Panc1 (cell line): ENCODE measurements at regions not wholly inside any gene's neighbourhood (a gene's known extent, or its start where the extent isn't known, plus 50 kb on each side); places are given as distances from the start of the nearest gene placed in this dataset.

Source experiments
- ATAC-seq: fragments of 200-7000 bp; cut with Tn5 transposase; 2 replicates; pipeline ENCODE4 v1.9.1; 2020; ENCODE audit warnings: mild to moderate bottlenecking, moderate library complexity
- BruUV-seq: library from RNA; stranded (reverse); fragments of 400-500 nt; replicated peaks from 2 replicates; lab custom pipeline; 2021; lab: Mats Ljungman, UMichigan
- CTCF ChIA-PET: fragments of 300-600 bp; sonication (Branson Sonifier 250); formaldehyde crosslinking; loops from one replicate; lab custom pipeline; 2022; ENCODE audit warnings: antibody characterized with exemption; lab: Charles Lee
- POLR2A ChIA-PET: fragments of 300-600 bp; sonication (Branson Sonifier 250); formaldehyde crosslinking; loops from one replicate; lab custom pipeline; 2022; ENCODE audit warnings: antibody characterized with exemption; lab: Charles Lee
- DNase-seq: peaks from one replicate; pipeline ENCODE4 v3.0.0-alpha.2; 2010; ENCODE audit warnings: low read depth, low spot score
- H3K27ac ChIP-seq: 2 replicates; pipeline ENCODE4 v1.5.1; 2011; ENCODE audit warnings: mild to moderate bottlenecking, low read length, inconsistent platforms
- H3K27me3 ChIP-seq: fragments of 200-500 bp; sonication (Bioruptor generic); 2 replicates; pipeline ENCODE4 v1.6.0; 2014; ENCODE audit warnings: low read length, inconsistent platforms; ENCODE audit not compliant: control insufficient read depth, insufficient read depth
- H3K36me3 ChIP-seq: fragments of 200-500 bp; sonication (Bioruptor generic); 2 replicates; pipeline ENCODE4 v1.5.1; 2014; ENCODE audit warnings: inconsistent platforms, mild to moderate bottlenecking, low read length, moderate library complexity; ENCODE audit not compliant: control insufficient read depth, insufficient read depth
- H3K4me1 ChIP-seq: 2 replicates; pipeline ENCODE4 v1.5.1; 2011; ENCODE audit warnings: inconsistent platforms, mild to moderate bottlenecking, low read length, moderate library complexity; ENCODE audit not compliant: control insufficient read depth, insufficient read depth
- H3K4me3 ChIP-seq, 2 experiments: 2 replicates each; pipeline ENCODE4 v1.5.1; 2011 to 2012; ENCODE audit warnings: low read depth in 2 of 2, low read length in 2 of 2, mild to moderate bottlenecking in 2 of 2, inconsistent platforms in 1 of 2, moderate library complexity in 1 of 2
- H3K9me3 ChIP-seq: fragments of 200-500 bp; sonication (Bioruptor generic); 2 replicates; pipeline ENCODE4 v1.5.1; 2014; ENCODE audit warnings: low read depth, mild to moderate bottlenecking, inconsistent platforms, low read length, moderate library complexity; ENCODE audit not compliant: control insufficient read depth, insufficient read depth
- CTCF ChIP-seq: fragments of 450-650 bp; IDR thresholded peaks from 2 replicates; pipeline ENCODE4 v1.5.1; 2017; ENCODE audit warnings: mild to moderate bottlenecking
- POLR2AphosphoS5 ChIP-seq: IDR thresholded peaks from 2 replicates; pipeline ENCODE4 v1.6.1; 2012; ENCODE audit warnings: mild to moderate bottlenecking, low read depth, low read length, moderate library complexity
- SIN3A ChIP-seq: IDR thresholded peaks from 2 replicates; pipeline ENCODE4 v1.6.1; 2012; ENCODE audit warnings: low read depth, mild to moderate bottlenecking, low read length, moderate library complexity, borderline replicate concordance; ENCODE audit not compliant: insufficient read depth
- TCF7L2 ChIP-seq: IDR thresholded peaks from 2 replicates; pipeline ENCODE4 v1.6.1; 2011; ENCODE audit warnings: mild to moderate bottlenecking, low read depth, low read length, inconsistent platforms
- in situ Hi-C: cut with HindIII; loops from 2 replicates; pipeline ENCODE4 v1.10.0; 2016; ENCODE audit warnings: low sequenced_read_pairs, low pct_unique_long_range_greater_than_20kb
- intact Hi-C: fragments of 100-400 bp; cut with micrococcal nuclease; formaldehyde crosslinking; loops from one replicate; pipeline ENCODE4 v1.10.0; 2022; ENCODE audit not compliant: unreplicated experiment
- TF ChIP-seq, protein P1 (sequence below), 2 experiments: IDR thresholded peaks; 2 replicates each; pipeline ENCODE4 v1.6.1; 2011 to 2012; ENCODE audit warnings: low read depth in 2 of 2, control low read depth in 1 of 2, low read length in 1 of 2, mild to moderate bottlenecking in 1 of 2, moderate library complexity in 1 of 2; ENCODE audit not compliant: insufficient read depth in 1 of 2

DNA sequence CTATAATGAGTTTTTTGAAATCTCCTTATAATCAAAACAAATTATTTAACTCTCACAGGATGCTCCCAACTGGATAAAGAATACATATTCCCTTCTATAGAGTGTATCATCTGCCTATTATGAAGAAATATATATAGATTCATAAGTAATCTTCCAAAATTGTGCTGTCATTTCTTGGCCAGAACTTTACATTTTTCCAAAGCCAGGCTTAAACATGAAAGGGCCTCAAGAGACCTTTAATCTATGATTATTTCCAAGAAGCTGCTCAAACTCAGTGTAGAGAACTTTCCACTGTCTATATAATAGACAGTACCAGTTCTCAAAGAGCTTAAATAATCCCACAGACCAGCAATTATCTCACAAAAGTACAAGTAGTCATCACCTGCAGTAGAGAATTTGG is 211.0 kb downstream of the AKAIN1 start:
- H3K9me3 ChIP-seq: no peaks in the 10 kb centered on the region
- no peak overlapping the region for H3K27ac ChIP-seq
- H3K4me1 ChIP-seq: no peaks in the 10 kb centered on the region
- ATAC-seq: no peak
- no peak for DNase-seq
- TF ChIP-seq, protein P1, sequence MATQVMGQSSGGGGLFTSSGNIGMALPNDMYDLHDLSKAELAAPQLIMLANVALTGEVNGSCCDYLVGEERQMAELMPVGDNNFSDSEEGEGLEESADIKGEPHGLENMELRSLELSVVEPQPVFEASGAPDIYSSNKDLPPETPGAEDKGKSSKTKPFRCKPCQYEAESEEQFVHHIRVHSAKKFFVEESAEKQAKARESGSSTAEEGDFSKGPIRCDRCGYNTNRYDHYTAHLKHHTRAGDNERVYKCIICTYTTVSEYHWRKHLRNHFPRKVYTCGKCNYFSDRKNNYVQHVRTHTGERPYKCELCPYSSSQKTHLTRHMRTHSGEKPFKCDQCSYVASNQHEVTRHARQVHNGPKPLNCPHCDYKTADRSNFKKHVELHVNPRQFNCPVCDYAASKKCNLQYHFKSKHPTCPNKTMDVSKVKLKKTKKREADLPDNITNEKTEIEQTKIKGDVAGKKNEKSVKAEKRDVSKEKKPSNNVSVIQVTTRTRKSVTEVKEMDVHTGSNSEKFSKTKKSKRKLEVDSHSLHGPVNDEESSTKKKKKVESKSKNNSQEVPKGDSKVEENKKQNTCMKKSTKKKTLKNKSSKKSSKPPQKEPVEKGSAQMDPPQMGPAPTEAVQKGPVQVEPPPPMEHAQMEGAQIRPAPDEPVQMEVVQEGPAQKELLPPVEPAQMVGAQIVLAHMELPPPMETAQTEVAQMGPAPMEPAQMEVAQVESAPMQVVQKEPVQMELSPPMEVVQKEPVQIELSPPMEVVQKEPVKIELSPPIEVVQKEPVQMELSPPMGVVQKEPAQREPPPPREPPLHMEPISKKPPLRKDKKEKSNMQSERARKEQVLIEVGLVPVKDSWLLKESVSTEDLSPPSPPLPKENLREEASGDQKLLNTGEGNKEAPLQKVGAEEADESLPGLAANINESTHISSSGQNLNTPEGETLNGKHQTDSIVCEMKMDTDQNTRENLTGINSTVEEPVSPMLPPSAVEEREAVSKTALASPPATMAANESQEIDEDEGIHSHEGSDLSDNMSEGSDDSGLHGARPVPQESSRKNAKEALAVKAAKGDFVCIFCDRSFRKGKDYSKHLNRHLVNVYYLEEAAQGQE (IDR thresholded peaks at IDR 0.05; ENCODE audit: insufficient read depth in 1 of 2, low read depth in 2 of 2, low read length in 1 of 2): no peak
- TF ChIP-seq CTCF: no peak
- H3K4me3 ChIP-seq: no peak overlapping the region
- intact Hi-C loops: no loop called here
- ChIA-PET POLR2A (no interaction called here), CTCF (no interaction called here)
- H3K36me3 ChIP-seq: no peaks in the 10 kb centered on the region
- no peaks in the 10 kb centered on the region for H3K27me3 ChIP-seq
- no TSS peak for BruUV-seq
- in situ Hi-C loops: no loop called here

GRCh38 chr18:4961121-4961909 is 235.7 kb downstream of the AKAIN1 start:
- no TSS peak for BruUV-seq
- DNase-seq: no peak
- Histone ChIP-seq H3K4me1 (no peaks in the 10 kb centered on the region), H3K4me3 (no peak overlapping the region), H3K27me3 (no peaks in the 10 kb centered on the region), H3K36me3 (no peaks in the 10 kb centered on the region), H3K27ac (no peak overlapping the region), H3K9me3 (no peaks in the 10 kb centered on the region)
- ATAC-seq: no peak
- ChIA-PET POLR2A (no interaction called here), CTCF (no interaction called here)
- no peak for TF ChIP-seq TCF7L2
- no peak for TF ChIP-seq POLR2AphosphoS5
- TF ChIP-seq SIN3A: no peak
- no peak for TF ChIP-seq CTCF
- TF ChIP-seq, protein P1 (IDR thresholded peaks at IDR 0.05; ENCODE audit: insufficient read depth in 1 of 2, low read depth in 2 of 2, low read length in 1 of 2): no peak
- in situ Hi-C loops: no loop called here
- intact Hi-C loops: no loop called here
